Adrenal gland (tissue), 5 donors: ENCODE measurements at regions not wholly inside any gene's neighbourhood (a gene's known extent, or its start where the extent isn't known, plus 50 kb on each side); places are given as distances from the start of the nearest gene placed in this dataset.

Experiments
- CTCF ChIP-seq, 6 experiments: fragments of 450-650 bp in 4 of 6; fragments of 200-600 bp in 2 of 6; sonication (generic) in 1 of 6; IDR thresholded peaks; 1 replicate in 5 of 6; 2 replicates in 1 of 6; pipeline versions ENCODE4 v1.5.1 to v1.8.0; 2016 to 2021; ENCODE audit warnings: antibody characterized with exemption in 6 of 6, mild to moderate bottlenecking in 2 of 6, moderate library complexity in 1 of 6
- POLR2A ChIP-seq, 2 donors: fragments of 450-650 bp; IDR thresholded peaks; one replicate each; pipeline ENCODE4 v1.6.1; 2017; ENCODE audit warnings: antibody characterized with exemption in 2 of 2, mild to moderate bottlenecking in 2 of 2, moderate library complexity in 1 of 2
- donor health status: DM: no; HTN: no; CAD: no.

DNA sequence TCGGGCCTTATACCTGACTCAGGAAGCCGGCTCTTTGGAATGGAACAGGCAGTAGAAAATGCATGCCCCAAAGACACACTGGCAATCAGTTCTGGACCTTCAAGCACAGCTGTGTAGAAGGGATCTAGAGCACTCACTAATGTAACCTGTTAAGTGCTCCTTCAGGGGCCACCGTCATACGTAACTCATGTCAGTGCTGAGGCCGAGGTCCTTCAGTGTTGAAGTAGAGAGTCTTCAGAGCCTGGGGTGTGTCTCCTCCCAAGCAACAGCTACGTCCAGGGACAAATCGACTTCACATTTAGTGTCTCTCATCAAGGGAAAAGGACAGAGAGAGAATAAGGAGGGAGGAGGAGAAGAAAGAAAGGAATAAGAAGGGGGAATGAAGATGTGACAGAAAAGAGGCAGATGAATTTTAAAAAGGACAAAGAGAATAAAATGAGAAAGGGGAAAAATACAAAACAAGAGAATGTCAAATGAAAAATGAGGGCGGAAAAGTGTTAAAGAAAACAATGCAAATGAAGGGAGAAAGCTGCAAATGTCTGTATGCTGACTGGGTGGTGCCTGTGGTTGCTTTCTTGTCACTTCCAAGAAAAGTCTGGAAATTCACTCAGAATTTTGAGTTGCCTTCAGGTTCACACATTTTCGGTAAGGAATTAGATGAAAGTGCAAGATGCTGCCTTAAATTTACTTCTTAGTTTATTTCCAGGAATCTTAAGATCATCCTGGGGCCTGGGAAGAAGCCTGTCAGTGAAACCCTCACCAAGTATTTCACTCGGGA lies 989.4 kb downstream of the GRID1 start:
- TF ChIP-seq POLR2A (IDR thresholded peaks at IDR 0.05) (no peak), CTCF (IDR thresholded peaks at IDR 0.05) (no peak)
